A673 (cell line): ENCODE measurements at regions not wholly inside any gene's neighbourhood (a gene's known extent, or its start where the extent isn't known, plus 50 kb on each side); places are given as distances from the start of the nearest gene placed in this dataset.

Experiments used
- EZH2 ChIP-seq: fragments of 200-600 bp; sonication (generic); IDR thresholded peaks from 2 replicates; pipeline ENCODE4 v1.6.1; 2017; ENCODE audit warnings: borderline replicate concordance, low read depth, mild to moderate bottlenecking, mixed read lengths, antibody characterized with exemption, low read length; ENCODE audit not compliant: poor library complexity, severe bottlenecking
- TF ChIP-seq, protein P1 (sequence below): fragments of 300-800, 200-600 bp; sonication (generic); conservative IDR thresholded peaks from 2 replicates; pipeline ENCODE4 v1.5.1; 2017; ENCODE audit warnings: low read depth, mild to moderate bottlenecking, antibody characterized with exemption, low read length, moderate library complexity, mixed read lengths

DNA sequence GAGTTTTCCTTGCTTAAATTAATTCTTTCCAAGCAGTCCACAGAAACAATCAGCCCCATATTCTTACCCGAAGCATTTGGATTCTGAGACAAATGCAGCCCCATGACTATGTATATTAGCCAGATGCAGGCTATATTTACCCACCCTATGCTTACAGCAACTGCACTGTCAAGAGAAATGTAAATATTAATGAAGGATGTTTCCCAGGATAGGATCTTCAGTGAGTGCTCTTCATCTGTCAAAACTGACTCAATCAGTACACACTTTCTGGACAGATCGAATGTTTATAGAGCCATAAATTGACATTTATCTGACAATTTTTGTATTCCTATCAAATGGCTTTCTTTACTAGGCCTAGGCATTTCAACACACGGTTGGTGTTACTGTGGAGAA is 725.3 kb upstream of the SEMA6A start:
- TF ChIP-seq, protein P1, sequence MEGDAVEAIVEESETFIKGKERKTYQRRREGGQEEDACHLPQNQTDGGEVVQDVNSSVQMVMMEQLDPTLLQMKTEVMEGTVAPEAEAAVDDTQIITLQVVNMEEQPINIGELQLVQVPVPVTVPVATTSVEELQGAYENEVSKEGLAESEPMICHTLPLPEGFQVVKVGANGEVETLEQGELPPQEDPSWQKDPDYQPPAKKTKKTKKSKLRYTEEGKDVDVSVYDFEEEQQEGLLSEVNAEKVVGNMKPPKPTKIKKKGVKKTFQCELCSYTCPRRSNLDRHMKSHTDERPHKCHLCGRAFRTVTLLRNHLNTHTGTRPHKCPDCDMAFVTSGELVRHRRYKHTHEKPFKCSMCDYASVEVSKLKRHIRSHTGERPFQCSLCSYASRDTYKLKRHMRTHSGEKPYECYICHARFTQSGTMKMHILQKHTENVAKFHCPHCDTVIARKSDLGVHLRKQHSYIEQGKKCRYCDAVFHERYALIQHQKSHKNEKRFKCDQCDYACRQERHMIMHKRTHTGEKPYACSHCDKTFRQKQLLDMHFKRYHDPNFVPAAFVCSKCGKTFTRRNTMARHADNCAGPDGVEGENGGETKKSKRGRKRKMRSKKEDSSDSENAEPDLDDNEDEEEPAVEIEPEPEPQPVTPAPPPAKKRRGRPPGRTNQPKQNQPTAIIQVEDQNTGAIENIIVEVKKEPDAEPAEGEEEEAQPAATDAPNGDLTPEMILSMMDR = no peak
- no peak for TF ChIP-seq EZH2
